ENCODE measurements at regions not wholly inside any gene's neighbourhood (a gene's known extent, or its start where the extent isn't known, plus 50 kb on each side); places are given as distances from the start of the nearest gene placed in this dataset.
"Not testable (repeated sequence)": the region's sequence is repeated elsewhere in the genome, so short reads cannot be mapped to it uniquely, and the experiment has no call there.

GRCh38 chr15:22699881-22700280 is 86.6 kb upstream of the NIPA1 start:
- not testable (repeated sequence) for H3K27ac ChIP-seq (ENCODE audit: low read depth); H3F3A ChIP-seq (replicated peaks; ENCODE audit: low read depth); H2AFZ ChIP-seq; ATAC-seq; H3K4me1 ChIP-seq (ENCODE audit: insufficient read depth); H3K36me3 Mint-ChIP-seq (ENCODE audit: low read depth); H3K79me2 ChIP-seq (replicated peaks; ENCODE audit: insufficient read depth); H3K9me2 ChIP-seq (ENCODE audit: insufficient read depth); H3K4me2 ChIP-seq; H3K4me3 Mint-ChIP-seq; H3K27me3 ChIP-seq (ENCODE audit: insufficient read depth); DNase-seq (ENCODE audit: low spot score); H3K4me3 ChIP-seq; H3K36me3 ChIP-seq (ENCODE audit: insufficient read depth); H3K27ac Mint-ChIP-seq; H3K27me3 Mint-ChIP-seq (ENCODE audit: insufficient read depth, low read depth, poor library complexity); H3K4me1 Mint-ChIP-seq; H3K9me3 Mint-ChIP-seq; H4K20me1 ChIP-seq (replicated peaks; ENCODE audit: insufficient read depth)
- peak; percentile 43 for TF ChIP-seq REST (IDR thresholded peaks at IDR 0.05; ENCODE audit: unreplicated experiment)

- H3K27ac Mint-ChIP-seq; H3K27ac ChIP-seq (ENCODE audit: low read depth); H3K4me3 ChIP-seq; H3K36me3 Mint-ChIP-seq (ENCODE audit: low read depth); H4K20me1 ChIP-seq (replicated peaks; ENCODE audit: insufficient read depth); H3K9me3 Mint-ChIP-seq; H3K4me1 Mint-ChIP-seq; H3K9me2 ChIP-seq (ENCODE audit: insufficient read depth); H3K79me2 ChIP-seq (replicated peaks; ENCODE audit: insufficient read depth); H3K4me1 ChIP-seq (ENCODE audit: insufficient read depth); H3F3A ChIP-seq (replicated peaks; ENCODE audit: low read depth); H3K36me3 ChIP-seq (ENCODE audit: insufficient read depth); H3K4me2 ChIP-seq; H2AFZ ChIP-seq; ATAC-seq; DNase-seq (ENCODE audit: low spot score); H3K4me3 Mint-ChIP-seq: not testable (repeated sequence)
- peaks cover 22% of the 10 kb centered on the region for H3K27me3 ChIP-seq (ENCODE audit: insufficient read depth)
- peaks cover 18% of the 10 kb centered on the region for H3K27me3 Mint-ChIP-seq (ENCODE audit: insufficient read depth, low read depth, poor library complexity)
Observed at GRCh38 chr15:22710831-22711341, 75.6 kb upstream of the NIPA1 start.

- H3K27ac ChIP-seq (ENCODE audit: low read depth); H2AFZ ChIP-seq: not testable (repeated sequence)
Observed at GRCh38 chr15:22713933-22714332, 72.5 kb upstream of the NIPA1 start.

GRCh38 chr15:22714358-22715132 is 71.9 kb upstream of the NIPA1 start:
- not testable (repeated sequence) for H3K27ac ChIP-seq (ENCODE audit: low read depth); H3K4me1 ChIP-seq (ENCODE audit: insufficient read depth); H2AFZ ChIP-seq; H3K79me2 ChIP-seq (replicated peaks; ENCODE audit: insufficient read depth); H3K9me3 Mint-ChIP-seq; H3K9me2 ChIP-seq (ENCODE audit: insufficient read depth); H3K36me3 ChIP-seq (ENCODE audit: insufficient read depth); H4K20me1 ChIP-seq (replicated peaks; ENCODE audit: insufficient read depth); H3K4me1 Mint-ChIP-seq; H3K36me3 Mint-ChIP-seq (ENCODE audit: low read depth); H3F3A ChIP-seq (replicated peaks; ENCODE audit: low read depth); H3K27ac Mint-ChIP-seq
- peak; percentile 89 for ATAC-seq
- peaks cover 18% of the 10 kb centered on the region for H3K27me3 Mint-ChIP-seq (ENCODE audit: insufficient read depth, low read depth, poor library complexity)
- H3K4me3 Mint-ChIP-seq: peak overlapping the region; percentile 66
- peak overlapping the region; percentile 48 for H3K4me3 ChIP-seq
- peak; percentile 25 for DNase-seq (ENCODE audit: low spot score)
- H3K4me2 ChIP-seq: peak overlapping the region; percentile 57
- peaks cover 35% of the 10 kb centered on the region for H3K27me3 ChIP-seq (ENCODE audit: insufficient read depth)

More at GRCh38 chr15:22713933-22714332, 72.5 kb upstream of the NIPA1 start:
- not testable (repeated sequence) for H3K9me2 ChIP-seq (ENCODE audit: insufficient read depth); H3K79me2 ChIP-seq (replicated peaks; ENCODE audit: insufficient read depth); H3K36me3 ChIP-seq (ENCODE audit: insufficient read depth); H3F3A ChIP-seq (replicated peaks; ENCODE audit: low read depth); ATAC-seq; H3K4me1 ChIP-seq (ENCODE audit: insufficient read depth); H3K27ac Mint-ChIP-seq; H3K9me3 Mint-ChIP-seq; DNase-seq (ENCODE audit: low spot score); H3K4me1 Mint-ChIP-seq; H3K36me3 Mint-ChIP-seq (ENCODE audit: low read depth); H4K20me1 ChIP-seq (replicated peaks; ENCODE audit: insufficient read depth)
- Histone ChIP-seq H3K4me3 (peak overlapping the region; percentile 48), H3K4me2 (peak overlapping the region; percentile 57), H3K27me3 (ENCODE audit: insufficient read depth) (peaks cover 35% of the 10 kb centered on the region)
- Mint-ChIP-seq H3K27me3 (ENCODE audit: insufficient read depth, low read depth, poor library complexity) (peaks cover 18% of the 10 kb centered on the region), H3K4me3 (peak overlapping the region; percentile 61)

GRCh38 chr15:22715133-22715845 is 71.2 kb upstream of the NIPA1 start:
- not testable (repeated sequence) for H3K4me1 ChIP-seq (ENCODE audit: insufficient read depth); H3K79me2 ChIP-seq (replicated peaks; ENCODE audit: insufficient read depth); H3K27ac ChIP-seq (ENCODE audit: low read depth); H3K36me3 ChIP-seq (ENCODE audit: insufficient read depth); H4K20me1 ChIP-seq (replicated peaks; ENCODE audit: insufficient read depth); H3K36me3 Mint-ChIP-seq (ENCODE audit: low read depth); H3K4me1 Mint-ChIP-seq; H3K9me3 Mint-ChIP-seq; H3F3A ChIP-seq (replicated peaks; ENCODE audit: low read depth); H3K27ac Mint-ChIP-seq; DNase-seq (ENCODE audit: low spot score); H3K9me2 ChIP-seq (ENCODE audit: insufficient read depth)
- H3K4me3 Mint-ChIP-seq: peak overlapping the region; percentile 66
- H3K27me3 Mint-ChIP-seq (ENCODE audit: insufficient read depth, low read depth, poor library complexity): peaks cover 16% of the 10 kb centered on the region
- H2AFZ ChIP-seq: 0 out of 2 replicates have a peak overlapping the region, but pooled peaks have one; percentile 47
- H3K4me2 ChIP-seq: peak overlapping the region; percentile 71
- peak overlapping the region; percentile 52 for H3K4me3 ChIP-seq
- peaks cover 35% of the 10 kb centered on the region for H3K27me3 ChIP-seq (ENCODE audit: insufficient read depth)
- peak; percentile 51 for ATAC-seq

Data from GM23338 (cell line).